ENCODE measurements at regions not wholly inside any gene's neighbourhood (a gene's known extent, or its start where the extent isn't known, plus 50 kb on each side); places are given as distances from the start of the nearest gene placed in this dataset.
"Not testable (repeated sequence)": the region's sequence is repeated elsewhere in the genome, so short reads cannot be mapped to it uniquely, and the experiment has no call there.

DNA sequence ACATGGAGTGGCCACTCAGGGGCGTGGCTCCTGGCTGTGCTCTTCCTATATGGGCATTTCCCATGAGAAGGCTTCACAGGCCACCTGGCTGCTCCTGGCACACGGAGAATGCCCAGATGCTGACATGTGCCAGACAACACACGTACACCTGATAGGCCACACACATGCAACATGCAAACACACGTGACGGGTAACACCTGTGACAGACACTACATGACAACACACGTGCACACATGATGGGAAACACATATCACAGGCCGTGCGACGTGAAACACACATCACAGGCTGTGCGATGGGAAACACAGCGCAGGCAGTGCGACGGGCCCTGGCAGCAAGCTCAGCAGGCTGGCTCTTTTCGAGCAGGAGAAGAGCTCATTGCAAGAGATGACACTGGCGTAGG lies 94.3 kb upstream of the HMX1 start:
- DNase-seq, result not testable (repeated sequence)

GRCh38 chr4:8964201-8964788 lies 92.7 kb upstream of the HMX1 start:
- DNase-seq, result not testable (repeated sequence)

DNA sequence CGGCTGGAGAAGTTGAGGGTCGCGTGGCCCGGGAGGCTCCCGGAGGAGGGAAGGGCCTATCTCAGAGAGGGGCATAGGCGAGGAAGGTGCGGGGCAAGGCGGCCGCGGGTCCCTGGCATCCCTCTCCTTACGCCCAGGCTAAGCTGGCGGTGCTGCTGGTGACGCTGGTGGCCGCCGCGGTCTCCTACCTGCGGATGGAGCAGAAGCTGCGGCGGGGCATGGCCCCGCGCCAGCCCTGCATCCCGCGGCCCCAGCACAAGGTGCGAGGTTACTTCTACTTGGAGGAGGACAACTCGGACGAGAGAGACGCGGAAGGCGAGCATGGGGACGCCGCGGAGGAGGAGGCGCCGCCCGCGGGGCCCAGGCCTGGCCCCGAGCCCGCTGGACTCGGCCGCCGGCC lies 91.9 kb upstream of the HMX1 start:
- not testable (repeated sequence) for DNase-seq

GRCh38 chr4:8961343-8961742 lies 89.7 kb upstream of the HMX1 start:
- DNase-seq, result peak in 1 of 2 experiments; percentile 51

GRCh38 chr4:8959471-8959870 lies 87.8 kb upstream of the HMX1 start:
- DNase-seq, result not testable (repeated sequence)

- DNase-seq, result not testable (repeated sequence)
Observed at GRCh38 chr4:8954001-8954400, 82.4 kb upstream of the HMX1 start.

- DNase-seq, result not testable (repeated sequence)
Observed at GRCh38 chr4:8952791-8953190, 81.2 kb upstream of the HMX1 start.

- not testable (repeated sequence) for DNase-seq
Observed at GRCh38 chr4:8952109-8952508, 80.5 kb upstream of the HMX1 start.

- DNase-seq, result not testable (repeated sequence)
Observed at GRCh38 chr4:8945506-8945905, 73.9 kb upstream of the HMX1 start.

GRCh38 chr4:8943367-8943766 lies 71.7 kb upstream of the HMX1 start:
- DNase-seq, result not testable (repeated sequence)

DNA sequence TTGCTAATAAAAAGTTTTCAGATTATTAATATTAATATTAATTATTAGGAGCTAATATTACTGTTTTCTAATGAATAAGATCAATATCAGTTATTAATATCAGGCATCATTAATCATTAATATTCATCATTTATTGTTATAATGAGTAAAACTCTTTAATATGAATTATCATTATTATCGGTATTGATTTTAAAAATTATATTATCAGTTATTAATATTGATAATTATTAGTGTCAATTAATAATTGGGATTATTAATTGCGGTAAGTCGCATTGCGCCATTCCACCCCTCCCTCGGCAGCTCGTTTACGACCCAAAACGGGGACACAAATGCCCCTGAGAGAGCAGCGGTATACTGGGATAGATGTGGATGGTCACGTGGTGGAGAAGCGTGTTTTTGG lies 70.4 kb upstream of the HMX1 start:
- not testable (repeated sequence) for DNase-seq

DNA sequence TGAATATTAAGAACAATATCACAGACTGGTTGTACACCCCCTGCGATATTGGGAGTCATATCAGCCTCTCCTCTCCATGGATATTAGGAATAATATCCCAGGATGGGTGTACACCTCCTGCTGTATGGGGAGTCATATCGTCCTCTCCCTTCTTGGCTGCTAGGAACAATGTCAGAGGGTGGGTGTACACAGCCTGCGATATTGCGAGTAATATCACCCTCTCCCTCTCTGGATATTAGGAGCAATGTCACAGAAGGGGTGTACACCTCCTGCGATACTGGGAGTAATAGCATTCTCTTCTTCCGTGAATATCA lies 69.8 kb upstream of the HMX1 start:
- not testable (repeated sequence) for DNase-seq

GRCh38 chr4:8940792-8941491 lies 69.3 kb upstream of the HMX1 start:
- peak in 1 of 2 experiments; percentile 7 for DNase-seq

GRCh38 chr4:8939840-8940742 lies 68.5 kb upstream of the HMX1 start:
- no peak for DNase-seq

DNA sequence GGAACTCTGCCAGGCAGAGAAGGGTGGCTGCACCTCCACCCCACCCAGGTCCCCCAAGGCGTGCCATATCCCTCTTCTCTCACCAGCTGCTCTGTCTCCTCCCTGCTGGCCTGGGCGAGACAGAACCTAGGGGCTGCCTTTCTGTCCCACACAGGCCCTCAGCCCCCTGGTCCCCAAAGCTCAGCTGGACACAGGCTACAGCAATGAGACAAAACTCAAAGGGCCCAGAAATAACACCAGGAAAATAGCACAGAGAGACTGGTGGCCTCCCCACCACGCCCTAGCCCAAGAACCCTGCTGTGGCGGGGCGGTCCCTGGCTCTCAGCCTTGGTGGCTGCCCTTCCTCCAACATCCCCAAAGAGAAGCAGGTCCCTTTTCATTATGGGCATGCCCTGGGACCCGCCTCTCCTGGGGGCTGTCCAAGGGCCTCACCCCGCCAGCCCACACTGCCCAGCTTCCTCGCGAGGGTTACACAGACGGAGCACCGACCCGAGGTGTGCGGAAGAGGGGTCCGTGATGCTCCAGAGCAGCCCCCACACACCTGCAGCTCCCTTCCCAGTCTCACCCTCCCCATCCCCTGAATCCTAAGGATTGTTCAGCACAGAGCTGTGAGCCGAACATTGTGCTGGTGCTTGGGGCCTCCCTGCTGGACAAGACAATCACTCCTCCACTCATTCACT lies 67.7 kb upstream of the HMX1 start:
- DNase-seq, result no peak

- no peak for DNase-seq
Observed at GRCh38 chr4:8938623-8939022, 67.0 kb upstream of the HMX1 start.

- no peak for DNase-seq
Observed at GRCh38 chr4:8938137-8938536, 66.5 kb upstream of the HMX1 start.

- DNase-seq, result no peak
Observed at GRCh38 chr4:8932884-8933283, 61.2 kb upstream of the HMX1 start.

DNA sequence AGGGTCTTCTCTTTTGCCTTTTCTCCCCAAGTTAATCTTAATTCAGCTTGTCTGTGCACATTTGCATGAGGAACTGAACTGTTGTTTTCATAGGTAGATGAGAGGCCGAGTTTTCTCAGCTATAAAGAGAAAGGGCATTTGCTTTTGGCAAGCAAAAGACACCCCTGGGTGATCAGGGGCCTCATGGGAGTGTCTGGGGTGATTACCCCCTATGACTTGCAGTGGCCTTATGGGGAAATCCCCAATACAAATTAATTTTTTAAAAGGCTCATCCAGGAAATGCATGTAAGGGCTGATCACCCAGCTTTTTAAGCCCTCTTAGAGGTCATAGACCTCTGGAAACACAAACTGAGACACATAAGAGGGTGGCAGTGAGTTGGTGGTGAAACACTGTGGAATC lies 56.4 kb upstream of the HMX1 start:
- no peak for DNase-seq

- no peak for DNase-seq
Observed at GRCh38 chr4:8922481-8922880, 50.8 kb upstream of the HMX1 start.

GRCh38 chr4:8921465-8921864 lies 49.8 kb upstream of the HMX1 start:
- no peak for DNase-seq

All from NCI-H1930 (cell line).